ENCODE measurements at regions not wholly inside any gene's neighbourhood (a gene's known extent, or its start where the extent isn't known, plus 50 kb on each side); places are given as distances from the start of the nearest gene placed in this dataset.

- DNase-seq = no peak
- Histone ChIP-seq H3K9me3 (no peaks in the 10 kb centered on the region), H3K27me3 (replicated peaks; ENCODE audit: control insufficient read depth, insufficient read depth, low read length) (no peaks in the 10 kb centered on the region), H3K36me3 (ENCODE audit: control insufficient read depth, insufficient read depth, low read length) (no peaks in the 10 kb centered on the region), H3K4me3 (ENCODE audit: low read depth, low read length) (no peak overlapping the region), H3K4me1 (no peaks in the 10 kb centered on the region)
- CTCF ChIA-PET = no interaction called here
- Mint-ChIP-seq H3K4me1 (ENCODE audit: low read depth, unreplicated experiment) (no peaks in the 10 kb centered on the region), H3K27me3 (ENCODE audit: insufficient read depth, unreplicated experiment) (no peaks in the 10 kb centered on the region), H3K4me3 (ENCODE audit: unreplicated experiment) (no peak overlapping the region), H3K27ac (ENCODE audit: unreplicated experiment) (no peak overlapping the region), H3K36me3 (ENCODE audit: insufficient read depth, unreplicated experiment) (no peaks in the 10 kb centered on the region), H3K9me3 (ENCODE audit: unreplicated experiment) (no peaks in the 10 kb centered on the region)
- no TSS peak for BruUV-seq (replicated peaks)
- TF ChIP-seq, protein P1, sequence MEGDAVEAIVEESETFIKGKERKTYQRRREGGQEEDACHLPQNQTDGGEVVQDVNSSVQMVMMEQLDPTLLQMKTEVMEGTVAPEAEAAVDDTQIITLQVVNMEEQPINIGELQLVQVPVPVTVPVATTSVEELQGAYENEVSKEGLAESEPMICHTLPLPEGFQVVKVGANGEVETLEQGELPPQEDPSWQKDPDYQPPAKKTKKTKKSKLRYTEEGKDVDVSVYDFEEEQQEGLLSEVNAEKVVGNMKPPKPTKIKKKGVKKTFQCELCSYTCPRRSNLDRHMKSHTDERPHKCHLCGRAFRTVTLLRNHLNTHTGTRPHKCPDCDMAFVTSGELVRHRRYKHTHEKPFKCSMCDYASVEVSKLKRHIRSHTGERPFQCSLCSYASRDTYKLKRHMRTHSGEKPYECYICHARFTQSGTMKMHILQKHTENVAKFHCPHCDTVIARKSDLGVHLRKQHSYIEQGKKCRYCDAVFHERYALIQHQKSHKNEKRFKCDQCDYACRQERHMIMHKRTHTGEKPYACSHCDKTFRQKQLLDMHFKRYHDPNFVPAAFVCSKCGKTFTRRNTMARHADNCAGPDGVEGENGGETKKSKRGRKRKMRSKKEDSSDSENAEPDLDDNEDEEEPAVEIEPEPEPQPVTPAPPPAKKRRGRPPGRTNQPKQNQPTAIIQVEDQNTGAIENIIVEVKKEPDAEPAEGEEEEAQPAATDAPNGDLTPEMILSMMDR (IDR thresholded peaks at IDR 0.05; ENCODE audit: insufficient read depth in 1 of 2, low read depth in 1 of 2, low read length in 1 of 2, severe bottlenecking in 1 of 2, unreplicated experiment in 1 of 2) = no peak
- POLR2A ChIA-PET = no interaction called here
- intact Hi-C loops (cut with micrococcal nuclease; ENCODE audit: unreplicated experiment) = no loop called here
Measured at GRCh38 chr9:73742412-73742811, 590.7 kb downstream of the ANXA1 start.

GRCh38 chr9:73743826-73744225, 592.2 kb downstream of the ANXA1 start:
- H3K9me3 Mint-ChIP-seq (ENCODE audit: unreplicated experiment) = no peaks in the 10 kb centered on the region
- H3K27ac Mint-ChIP-seq (ENCODE audit: unreplicated experiment) = no peak overlapping the region
- H3K36me3 Mint-ChIP-seq (ENCODE audit: insufficient read depth, unreplicated experiment) = no peaks in the 10 kb centered on the region
- ChIA-PET POLR2A (no interaction called here), CTCF (no interaction called here)
- DNase-seq = no peak
- Histone ChIP-seq H3K4me3 (ENCODE audit: low read depth, low read length) (no peak overlapping the region), H3K36me3 (ENCODE audit: control insufficient read depth, insufficient read depth, low read length) (no peaks in the 10 kb centered on the region), H3K9me3 (no peaks in the 10 kb centered on the region), H3K4me1 (no peaks in the 10 kb centered on the region), H3K27me3 (replicated peaks; ENCODE audit: control insufficient read depth, insufficient read depth, low read length) (no peaks in the 10 kb centered on the region)
- TF ChIP-seq, protein P1 (IDR thresholded peaks at IDR 0.05; ENCODE audit: insufficient read depth in 1 of 2, low read depth in 1 of 2, low read length in 1 of 2, severe bottlenecking in 1 of 2, unreplicated experiment in 1 of 2) = no peak
- BruUV-seq (replicated peaks) = no TSS peak
- H3K27me3 Mint-ChIP-seq (ENCODE audit: insufficient read depth, unreplicated experiment) = no peaks in the 10 kb centered on the region
- no peaks in the 10 kb centered on the region for H3K4me1 Mint-ChIP-seq (ENCODE audit: low read depth, unreplicated experiment)
- intact Hi-C loops (cut with micrococcal nuclease; ENCODE audit: unreplicated experiment) = no loop called here
- no peak overlapping the region for H3K4me3 Mint-ChIP-seq (ENCODE audit: unreplicated experiment)

DNA sequence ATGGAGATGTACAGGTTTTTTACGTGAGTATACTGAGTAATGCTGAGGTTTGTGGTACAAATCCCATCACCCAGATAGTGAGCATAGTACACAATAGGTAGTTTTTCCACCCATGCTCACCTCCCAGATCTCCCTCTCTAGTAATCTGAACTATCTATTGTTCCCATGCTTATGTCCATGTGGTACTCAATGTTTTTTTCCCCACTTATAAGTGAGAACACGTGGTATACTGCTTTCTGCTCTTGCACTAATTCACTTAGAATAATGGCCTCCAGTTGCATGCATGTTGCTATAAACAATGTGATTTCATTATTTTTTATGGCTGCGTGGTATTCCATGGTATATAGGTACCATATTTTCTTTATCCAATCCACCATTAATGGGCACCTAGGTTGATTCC, 593.9 kb downstream of the ANXA1 start:
- no peaks in the 10 kb centered on the region for H3K9me3 ChIP-seq
- POLR2A ChIA-PET = no interaction called here
- Mint-ChIP-seq H3K4me3 (ENCODE audit: unreplicated experiment) (no peak overlapping the region), H3K9me3 (ENCODE audit: unreplicated experiment) (no peaks in the 10 kb centered on the region), H3K27me3 (ENCODE audit: insufficient read depth, unreplicated experiment) (no peaks in the 10 kb centered on the region), H3K4me1 (ENCODE audit: low read depth, unreplicated experiment) (no peaks in the 10 kb centered on the region), H3K36me3 (ENCODE audit: insufficient read depth, unreplicated experiment) (no peaks in the 10 kb centered on the region), H3K27ac (ENCODE audit: unreplicated experiment) (no peak overlapping the region)
- intact Hi-C loops (cut with micrococcal nuclease; ENCODE audit: unreplicated experiment) = no loop called here
- CTCF ChIA-PET = no interaction called here
- no TSS peak for BruUV-seq (replicated peaks)
- no peak overlapping the region for H3K4me3 ChIP-seq (ENCODE audit: low read depth, low read length)
- no peaks in the 10 kb centered on the region for H3K36me3 ChIP-seq (ENCODE audit: control insufficient read depth, insufficient read depth, low read length)
- no peak for DNase-seq
- TF ChIP-seq, protein P1 (IDR thresholded peaks at IDR 0.05; ENCODE audit: insufficient read depth in 1 of 2, low read depth in 1 of 2, low read length in 1 of 2, severe bottlenecking in 1 of 2, unreplicated experiment in 1 of 2) = no peak
- H3K27me3 ChIP-seq (replicated peaks; ENCODE audit: control insufficient read depth, insufficient read depth, low read length) = no peaks in the 10 kb centered on the region
- no peaks in the 10 kb centered on the region for H3K4me1 ChIP-seq

Measured in Caco-2 (cell line).